Esophagus muscularis mucosa (tissue), 3 donors: ENCODE measurements at regions not wholly inside any gene's neighbourhood (a gene's known extent, or its start where the extent isn't known, plus 50 kb on each side); places are given as distances from the start of the nearest gene placed in this dataset.

Source experiments
- CTCF ChIP-seq, 3 experiments: fragments of 200-600 bp in 2 of 3; fragments of 450-650 bp in 1 of 3; sonication (generic) in 2 of 3; IDR thresholded peaks; one replicate each; pipeline ENCODE4 v1.5.1; 2017 to 2019; ENCODE audit warnings: antibody characterized with exemption in 3 of 3, mild to moderate bottlenecking in 2 of 3, moderate library complexity in 1 of 3
- POLR2A ChIP-seq: fragments of 450-650 bp; IDR thresholded peaks from one replicate; pipeline ENCODE4 v1.6.1; 2017; ENCODE audit warnings: antibody characterized with exemption, moderate library complexity, mild to moderate bottlenecking, low read depth

GRCh38 chr5:92946546-92946945 is 634.5 kb downstream of the NR2F1-AS1 start:
- TF ChIP-seq POLR2A (no peak), CTCF (IDR thresholded peaks at IDR 0.05) (no peak)
